CD4-positive, alpha-beta T cell (primary cell): ENCODE measurements at regions not wholly inside any gene's neighbourhood (a gene's known extent, or its start where the extent isn't known, plus 50 kb on each side); places are given as distances from the start of the nearest gene placed in this dataset.

Experiments
- ATAC-seq: fragments of 200-7000 bp; cut with Tn5 transposase; one replicate; pipeline ENCODE4 v1.10.0; 2022; ENCODE audit warnings: mild to moderate bottlenecking; ENCODE audit not compliant: poor library complexity
- CTCF ChIA-PET: fragments of 350-600 bp; sonication (Branson Sonifier 250); formaldehyde crosslinking; loops from one replicate; lab custom pipeline; 2021; ENCODE audit warnings: antibody characterized with exemption, inconsistent platforms; lab: Charles Lee
- POLR2A ChIA-PET: fragments of 350-600 bp; sonication (Branson Sonifier 250); formaldehyde crosslinking; loops from one replicate; lab custom pipeline; 2021; ENCODE audit warnings: antibody characterized with exemption, inconsistent platforms; lab: Charles Lee
- DNase-seq, 14 experiments: peaks; one replicate each; pipeline ENCODE4 v3.0.0-alpha.2; 2013 to 2020; ENCODE audit warnings: mixed read lengths in 2 of 14
- H3K27ac ChIP-seq, 2 donors: one replicate each; pipeline versions ENCODE4 v1.5.1 to v1.7.0; 2013; ENCODE audit warnings: low read length in 2 of 2, low read depth in 1 of 2, mild to moderate bottlenecking in 1 of 2
- H3K27me3 ChIP-seq, 2 experiments: 1 replicate in 1 of 2; 2 replicates in 1 of 2; pipeline versions ENCODE4 v1.6.1 to v1.7.0; 2013; ENCODE audit warnings: low read length in 2 of 2, control low read depth in 1 of 2, mild to moderate bottlenecking in 1 of 2, moderate library complexity in 1 of 2; ENCODE audit not compliant: insufficient read depth in 2 of 2, control insufficient read depth in 1 of 2
- H3K36me3 ChIP-seq: one replicate; pipeline ENCODE4 v1.6.1; 2013; ENCODE audit warnings: low read length, control low read depth; ENCODE audit not compliant: insufficient read depth
- H3K4me1 ChIP-seq: one replicate; pipeline ENCODE4 v1.6.1; 2013; ENCODE audit warnings: low read length, control low read depth; ENCODE audit not compliant: insufficient read depth
- H3K4me3 ChIP-seq: one replicate; pipeline ENCODE4 v1.5.1; 2013; ENCODE audit warnings: mild to moderate bottlenecking, low read length, moderate library complexity
- H3K9me3 ChIP-seq, 2 experiments: 1 replicate in 1 of 2; 2 replicates in 1 of 2; pipeline versions ENCODE4 v1.6.1 to v1.7.0; 2013; ENCODE audit warnings: low read length in 2 of 2, mild to moderate bottlenecking in 2 of 2, control low read depth in 1 of 2, moderate library complexity in 1 of 2; ENCODE audit not compliant: control insufficient read depth in 1 of 2, insufficient read depth in 1 of 2
- H3K27ac Mint-ChIP-seq: one replicate; pipeline ENCODE4 v1.8.0; 2020; ENCODE audit warnings: mixed read lengths
- H3K27me3 Mint-ChIP-seq: one replicate; pipeline ENCODE4 v1.8.0; 2021; ENCODE audit warnings: mixed read lengths
- H3K36me3 Mint-ChIP-seq: one replicate; pipeline ENCODE4 v1.8.0; 2021; ENCODE audit warnings: low read depth, mixed read lengths
- H3K4me1 Mint-ChIP-seq: one replicate; pipeline ENCODE4 v1.8.0; 2021; ENCODE audit warnings: low read depth, mixed read lengths
- H3K4me3 Mint-ChIP-seq: one replicate; pipeline ENCODE4 v1.8.0; 2020; ENCODE audit warnings: mild to moderate bottlenecking, mixed read lengths
- H3K9me3 Mint-ChIP-seq: one replicate; pipeline ENCODE4 v1.8.0; 2020; ENCODE audit warnings: mixed read lengths
- CTCF ChIP-seq: fragments of 200-600 bp; IDR thresholded peaks from one replicate; pipeline ENCODE4 v1.8.0; 2022; ENCODE audit warnings: antibody characterized with exemption, mild to moderate bottlenecking
- intact Hi-C, 2 experiments: fragments of 100-400 bp; cut with DNase I in 1 of 2; cut with micrococcal nuclease in 1 of 2; formaldehyde crosslinking; loops; one replicate each; pipeline versions ENCODE4 v1.15.1 to v1.9.0; 2023 to 2025; cut with DNase I, micrococcal nuclease

GRCh38 chr6:9405369-9405768 is 970.0 kb upstream of the SLC35B3 start:
- no peaks in the 10 kb centered on the region for H3K36me3 ChIP-seq
- H3K4me1 Mint-ChIP-seq: no peaks in the 10 kb centered on the region
- ChIA-PET CTCF (no interaction called here), POLR2A (no interaction called here)
- no peak for DNase-seq
- H3K9me3 Mint-ChIP-seq: no peaks in the 10 kb centered on the region
- ATAC-seq: no peak
- no peaks in the 10 kb centered on the region for H3K36me3 Mint-ChIP-seq
- intact Hi-C loops: no loop called here
- no peak overlapping the region for H3K4me3 Mint-ChIP-seq
- TF ChIP-seq CTCF: no peak
- no peaks in the 10 kb centered on the region for H3K4me1 ChIP-seq
- H3K27me3 ChIP-seq: no peaks in the 10 kb centered on the region
- H3K4me3 ChIP-seq: no peak overlapping the region
- no peak overlapping the region for H3K27ac Mint-ChIP-seq
- no peak overlapping the region for H3K27ac ChIP-seq
- peaks cover 0 to 5% of the 10 kb centered on the region in 2 experiments for H3K9me3 ChIP-seq
- H3K27me3 Mint-ChIP-seq: peaks cover 15% of the 10 kb centered on the region

DNA sequence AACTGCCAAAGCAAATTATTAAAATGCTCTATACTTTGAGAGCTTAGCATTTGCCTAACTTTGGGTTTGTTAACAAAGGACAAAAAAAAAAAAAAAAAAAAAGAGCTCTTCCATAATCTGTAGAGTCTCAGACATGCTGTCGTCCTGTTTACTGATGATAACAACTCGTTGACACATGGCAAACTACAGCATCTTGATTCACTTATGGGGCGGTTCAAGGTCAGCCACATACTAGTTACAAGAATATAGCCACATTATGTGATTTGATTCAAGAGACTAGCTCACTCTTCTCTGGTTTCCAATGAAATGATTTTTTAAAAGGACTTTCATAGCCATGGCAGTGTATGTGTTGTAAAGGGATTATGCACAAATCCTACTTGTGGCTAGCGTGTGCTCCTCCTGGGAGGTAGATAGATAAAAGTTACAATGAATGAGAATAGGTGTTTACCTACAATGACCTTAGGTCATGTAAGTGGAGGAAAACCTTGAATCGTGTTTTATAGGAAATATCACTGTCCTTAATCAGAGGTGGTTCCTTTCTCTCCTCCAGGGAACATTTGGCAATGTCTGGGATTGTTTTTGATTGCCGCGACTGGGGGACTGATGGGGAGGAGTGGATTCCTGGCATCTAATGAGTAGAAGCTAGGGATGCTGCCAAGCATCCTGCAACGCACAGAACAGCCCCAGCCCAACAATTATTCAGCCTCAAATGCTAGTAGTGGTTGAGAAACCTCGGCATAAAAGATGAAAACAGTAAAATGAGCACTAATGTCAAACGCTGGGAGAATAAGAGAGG is 969.2 kb upstream of the SLC35B3 start:
- no peak for TF ChIP-seq CTCF
- Mint-ChIP-seq H3K27me3 (peaks cover 21% of the 10 kb centered on the region), H3K9me3 (no peaks in the 10 kb centered on the region), H3K27ac (no peak overlapping the region), H3K4me3 (no peak overlapping the region), H3K4me1 (no peaks in the 10 kb centered on the region), H3K36me3 (no peaks in the 10 kb centered on the region)
- Histone ChIP-seq H3K4me1 (no peaks in the 10 kb centered on the region), H3K9me3 (peaks cover 0 to 5% of the 10 kb centered on the region in 2 experiments), H3K27ac (no peak overlapping the region), H3K36me3 (no peaks in the 10 kb centered on the region), H3K27me3 (no peaks in the 10 kb centered on the region), H3K4me3 (no peak overlapping the region)
- intact Hi-C loops: no loop called here
- CTCF ChIA-PET: no interaction called here
- POLR2A ChIA-PET: no interaction called here
- DNase-seq (no peak), ATAC-seq (no peak)

- H3K4me1 Mint-ChIP-seq: no peaks in the 10 kb centered on the region
- Histone ChIP-seq H3K27ac (no peak overlapping the region), H3K36me3 (no peaks in the 10 kb centered on the region), H3K4me1 (no peaks in the 10 kb centered on the region), H3K4me3 (no peak overlapping the region), H3K9me3 (peaks cover 0 to 11% of the 10 kb centered on the region in 2 experiments), H3K27me3 (no peaks in the 10 kb centered on the region)
- H3K9me3 Mint-ChIP-seq: no peaks in the 10 kb centered on the region
- no peak for TF ChIP-seq CTCF
- peaks cover 21% of the 10 kb centered on the region for H3K27me3 Mint-ChIP-seq
- ATAC-seq (no peak), DNase-seq (no peak)
- intact Hi-C loops: no loop called here
- ChIA-PET POLR2A (no interaction called here), CTCF (no interaction called here)
- H3K27ac Mint-ChIP-seq: no peak overlapping the region
- H3K36me3 Mint-ChIP-seq: no peaks in the 10 kb centered on the region
- H3K4me3 Mint-ChIP-seq: no peak overlapping the region
These were observed 968.4 kb upstream of the SLC35B3 start for GRCh38 chr6:9403736-9404135.
